K562 (cell line): ENCODE measurements at regions not wholly inside any gene's neighbourhood (a gene's known extent, or its start where the extent isn't known, plus 50 kb on each side); places are given as distances from the start of the nearest gene placed in this dataset.

Experiments
- ATAC-seq: fragments of 200-7000 bp; cut with Tn5 transposase; 3 replicates; pipeline ENCODE4 v1.9.1; 2020; ENCODE audit warnings: moderate library complexity
- BruUV-seq: library from RNA; stranded (reverse); fragments of 400-500 nt; replicated peaks from 2 replicates; lab custom pipeline; 2021; lab: Mats Ljungman, UMichigan
- CTCF ChIA-PET: fragments of 300-600 bp; formaldehyde crosslinking; extraction: SDS; loops from one replicate; lab custom pipeline; 2021; ENCODE audit warnings: low intra/inter-chr PET ratio; lab: Yijun Ruan, JAX
- POLR2A ChIA-PET: fragments of 300-600, 350-650 bp; sonication (Branson Sonifier 250); formaldehyde crosslinking; extraction: SDS; loops from one replicate; lab custom pipeline; 2021; ENCODE audit warnings: antibody characterized with exemption, inconsistent platforms; lab: Yijun Ruan, JAX
- DNase-seq, 4 experiments: peaks; one replicate each; pipeline versions ENCODE4 v3.0.0 to v3.0.0-alpha.2; 2011 to 2018; ENCODE audit warnings: low spot score in 3 of 4, mixed read lengths in 3 of 4; ENCODE audit errors: extremely low read depth in 1 of 4
- FAIRE-seq: peaks from 2 replicates; lab custom pipeline; 2011; peaks lifted over from hg19 to GRCh38; lab: Jason Lieb, UNC
- H2AFZ ChIP-seq: 2 replicates; pipeline ENCODE4 v1.6.0; 2011; ENCODE audit warnings: low read depth, low read length, control low read depth, inconsistent platforms
- H3K27ac ChIP-seq: fragments of 200-600 bp; 3 replicates; pipeline ENCODE4 v1.8.0; 2011; ENCODE audit warnings: low read depth, mild to moderate bottlenecking, control low read depth, inconsistent platforms, low read length, moderate library complexity, mixed read lengths; ENCODE audit errors: extremely low read depth
- H3K27me3 ChIP-seq, 2 experiments: fragments of 300-600 bp in 1 of 2; 2 replicates in 1 of 2; 3 replicates in 1 of 2; pipeline versions ENCODE4 v1.6.0 to v1.8.0; 2011; ENCODE audit warnings: inconsistent platforms in 2 of 2, low read length in 2 of 2, mild to moderate bottlenecking in 1 of 2, mixed read lengths in 1 of 2, moderate library complexity in 1 of 2; ENCODE audit not compliant: control insufficient read depth in 2 of 2, insufficient read depth in 2 of 2
- H3K36me3 ChIP-seq: fragments of 300-600 bp; 3 replicates; pipeline ENCODE4 v1.8.0; 2011; ENCODE audit warnings: mild to moderate bottlenecking, low read length, inconsistent platforms; ENCODE audit not compliant: control insufficient read depth, insufficient read depth
- H3K4me1 ChIP-seq, 2 experiments: fragments of 200-600 bp in 1 of 2; replicated peaks in 1 of 2; 2 replicates in 1 of 2; 3 replicates in 1 of 2; pipeline versions ENCODE4 v1.5.1 to v1.8.0; 2011; ENCODE audit warnings: inconsistent platforms in 2 of 2, low read length in 2 of 2, mild to moderate bottlenecking in 1 of 2, mixed read lengths in 1 of 2, moderate library complexity in 1 of 2; ENCODE audit not compliant: control insufficient read depth in 2 of 2, insufficient read depth in 2 of 2
- H3K4me2 ChIP-seq: 2 replicates; pipeline ENCODE4 v1.6.1; 2011; ENCODE audit warnings: low read length, control low read depth, inconsistent platforms, mixed read lengths; ENCODE audit not compliant: insufficient read depth
- H3K4me3 ChIP-seq: fragments of 200-600 bp; sonication (generic), shearing (Covaris generic); 2 replicates; pipeline ENCODE4 v1.5.1; 2016; ENCODE audit warnings: control low read depth, inconsistent platforms
- H3K79me2 ChIP-seq: fragments of 200-600 bp; 3 replicates; pipeline ENCODE4 v1.8.0; 2011; ENCODE audit warnings: low read length, inconsistent platforms; ENCODE audit not compliant: control insufficient read depth, insufficient read depth
- H3K9ac ChIP-seq, 2 experiments: 2 replicates each; pipeline versions ENCODE4 v1.6.0 to v1.6.1; 2011; ENCODE audit warnings: low read depth in 2 of 2, low read length in 2 of 2, control low read depth in 1 of 2, inconsistent platforms in 1 of 2, mild to moderate bottlenecking in 1 of 2, mixed read lengths in 1 of 2; ENCODE audit not compliant: insufficient read depth in 1 of 2
- H3K9me1 ChIP-seq: one replicate; pipeline ENCODE4 v1.6.0; 2011; ENCODE audit warnings: inconsistent platforms, mild to moderate bottlenecking, low read length, moderate library complexity; ENCODE audit not compliant: control insufficient read depth, insufficient read depth
- H3K9me3 ChIP-seq: replicated peaks from 2 replicates; pipeline ENCODE4 v1.5.1; 2011; ENCODE audit warnings: low read depth, low read length, inconsistent platforms; ENCODE audit not compliant: control insufficient read depth, insufficient read depth
- H4K20me1 ChIP-seq: replicated peaks from 2 replicates; pipeline ENCODE4 v1.6.1; 2011; ENCODE audit warnings: low read length, inconsistent platforms, mixed read lengths; ENCODE audit not compliant: control insufficient read depth, insufficient read depth
- CBX8 ChIP-seq: fragments of 200-600 bp; sonication (generic); IDR thresholded peaks from 2 replicates; pipeline ENCODE4 v1.6.1; 2012; ENCODE audit warnings: borderline replicate concordance, mixed run types, low read depth, mild to moderate bottlenecking, moderate library complexity, mixed read lengths, low read length, control low read depth, inconsistent platforms; ENCODE audit not compliant: poor library complexity, severe bottlenecking; ENCODE audit errors: extremely low read depth
- CREM ChIP-seq: IDR thresholded peaks from 2 replicates; pipeline ENCODE4 v1.6.1; 2014; ENCODE audit warnings: antibody characterized with exemption, low read depth
- FOXM1 ChIP-seq, 2 experiments: fragments of 450-650 bp in 1 of 2; sonication (generic) in 1 of 2; formaldehyde crosslinking in 1 of 2; IDR thresholded peaks; 2 replicates each; pipeline versions ENCODE4 v1.6.1 to v1.9.0; 2017 to 2022; ENCODE audit warnings: low read depth in 2 of 2, mild to moderate bottlenecking in 2 of 2, missing genetic modification reagents in 1 of 2, moderate library complexity in 1 of 2
- MAFG ChIP-seq: fragments of 450-650 bp; conservative IDR thresholded peaks from 2 replicates; pipeline ENCODE4 v1.6.1; 2016; ENCODE audit warnings: missing genetic modification characterization, missing compliant biosample characterization
- NCOA4 ChIP-seq: fragments of 450-650 bp; IDR thresholded peaks from 2 replicates; pipeline ENCODE4 v1.6.1; 2018; ENCODE audit warnings: mild to moderate bottlenecking; ENCODE audit not compliant: partially characterized antibody
- NFE2L1 ChIP-seq: fragments of 450-650 bp; IDR thresholded peaks from 2 replicates; pipeline ENCODE4 v1.6.1; 2016; ENCODE audit warnings: missing genetic modification characterization, low read depth, mild to moderate bottlenecking, missing compliant biosample characterization, moderate library complexity, borderline replicate concordance
- NFYB ChIP-seq: IDR thresholded peaks from 2 replicates; pipeline ENCODE4 v1.6.1; 2011; ENCODE audit warnings: mild to moderate bottlenecking, moderate library complexity; ENCODE audit not compliant: insufficient read length; ENCODE audit errors: extremely low read depth
- NR2C2 ChIP-seq, 2 experiments: fragments of 200-800 bp in 1 of 2; sonication (Bioruptor generic) in 1 of 2; sonication (generic) in 1 of 2; formaldehyde crosslinking in 1 of 2; IDR thresholded peaks; 2 replicates each; pipeline versions ENCODE4 v1.6.1 to v1.8.0; 2016 to 2022; ENCODE audit warnings: mild to moderate bottlenecking in 1 of 2, missing compliant biosample characterization in 1 of 2, missing genetic modification characterization in 1 of 2, missing genetic modification reagents in 1 of 2
- NR4A1 ChIP-seq, 2 experiments: fragments of 250-450 bp in 1 of 2; fragments of 450-650 bp in 1 of 2; sonication (Bioruptor Pico) in 1 of 2; IDR thresholded peaks; 2 replicates each; pipeline versions ENCODE4 v1.4.0 to v1.6.1; 2016 to 2020; ENCODE audit warnings: mild to moderate bottlenecking in 2 of 2, missing compliant biosample characterization in 1 of 2, missing genetic modification characterization in 1 of 2, moderate library complexity in 1 of 2
- SP1 ChIP-seq: sonication (generic); formaldehyde crosslinking; IDR thresholded peaks from 2 replicates; pipeline ENCODE4 v1.8.1; 2022; ENCODE audit warnings: mild to moderate bottlenecking, missing genetic modification reagents
- ZBTB1 ChIP-seq: sonication (generic); formaldehyde crosslinking; IDR thresholded peaks from 2 replicates; pipeline ENCODE4 v1.8.1; 2023; ENCODE audit warnings: missing genetic modification reagents, low read depth, mild to moderate bottlenecking, borderline replicate concordance
- ZNF280A ChIP-seq: fragments of 450-650 bp; IDR thresholded peaks from 2 replicates; pipeline ENCODE4 v1.6.1; 2018; ENCODE audit warnings: mild to moderate bottlenecking, low read depth; ENCODE audit not compliant: partially characterized antibody
- ZNF785 ChIP-seq: fragments of 250-450 bp; sonication (Bioruptor Pico); IDR thresholded peaks from 2 replicates; pipeline ENCODE4 v1.4.0; 2020; ENCODE audit warnings: mild to moderate bottlenecking
- WGBS: fragments of 100-300 bp; shearing (Covaris generic); methylation state at CpG from one replicate; pipeline ENCODE4 v1.1.6; 2016; ENCODE audit warnings: low coverage, mixed read lengths; ENCODE audit not compliant: insufficient coverage; ENCODE audit errors: missing lambda C conversion rate; 5-methylcytosine and 5-hydroxymethylcytosine counted together
- in situ Hi-C: fragments of 300-500 bp; cut with MboI; formaldehyde crosslinking; loops from 4 replicates; pipeline ENCODE4 v1.15.0; 2018; ENCODE audit warnings: inconsistent platforms, mixed read lengths
- intact Hi-C: fragments of 100-400 bp; cut with micrococcal nuclease; formaldehyde crosslinking; loops from 2 replicates; pipeline ENCODE4 v1.14.2; 2022

DNA sequence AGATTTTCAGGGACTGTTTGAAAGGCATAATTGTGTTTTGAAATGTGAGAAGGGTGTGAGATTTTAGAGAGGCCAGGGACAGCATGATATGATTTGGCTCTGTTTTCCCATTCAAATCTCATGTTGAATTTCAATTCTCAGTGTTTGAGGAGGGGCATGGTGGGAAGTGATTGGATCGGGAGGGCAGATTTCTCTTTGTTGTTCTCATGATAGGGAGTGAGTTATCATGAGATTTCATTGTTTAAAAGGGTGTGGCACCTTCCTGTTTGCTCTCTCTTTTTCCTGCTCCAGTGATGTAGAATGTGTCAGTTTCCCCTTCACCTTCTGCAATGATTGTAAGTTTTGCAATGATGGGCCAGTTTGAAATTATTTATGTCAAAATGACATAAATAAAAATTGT lies 113.0 kb upstream of the PCDH15 start:
- Histone ChIP-seq H3K36me3 (no peaks in the 10 kb centered on the region), H3K9ac (no peak overlapping the region), H3K4me1 (no peaks in the 10 kb centered on the region), H3K4me2 (no peak overlapping the region), H3K9me3 (no peaks in the 10 kb centered on the region; the same call in 1 of the 2 replicates), H3K4me3 (no peak overlapping the region), H3K27me3 (no peaks in the 10 kb centered on the region), H3K9me1 (no peaks in the 10 kb centered on the region), H3K79me2 (no peaks in the 10 kb centered on the region), H4K20me1 (no peaks in the 10 kb centered on the region), H2AFZ (no peak overlapping the region), H3K27ac (no peak overlapping the region)
- TF ChIP-seq NFYB (no peak), NCOA4 (no peak), MAFG (tag) (no peak), NR2C2 (CRISPR knock-in tag; IDR thresholded peaks at IDR 0.05) (no peak), NR2C2 (tag; IDR thresholded peaks at IDR 0.05) (no peak), ZNF785 (no peak), SP1 (CRISPR knock-in tag) (no peak), NR4A1 (CRISPR knock-in tag; IDR thresholded peaks at IDR 0.05) (no peak), NR4A1 (tag; IDR thresholded peaks at IDR 0.05) (no peak), ZNF280A (no peak), ZBTB1 (no peak), CREM (no peak), NFE2L1 (no peak), CBX8 (no peak), FOXM1 (IDR thresholded peaks at IDR 0.05; ENCODE audit: low read depth) (no peak), FOXM1 (CRISPR knock-in tag; IDR thresholded peaks at IDR 0.05; ENCODE audit: low read depth) (no peak)
- intact Hi-C loops, result no loop called here
- no peak for FAIRE-seq
- 0% methylated on average over 1 of the region's 1 CpG for WGBS
- ATAC-seq, result no peak
- ChIA-PET CTCF (no interaction called here), POLR2A (no interaction called here)
- no TSS peak for BruUV-seq
- no peak for DNase-seq
- in situ Hi-C loops, result no loop called here
